HuH-7 (cell line): ENCODE measurements at regions not wholly inside any gene's neighbourhood (a gene's known extent, or its start where the extent isn't known, plus 50 kb on each side); places are given as distances from the start of the nearest gene placed in this dataset.
"Not testable (repeated sequence)": the region's sequence is repeated elsewhere in the genome, so short reads cannot be mapped to it uniquely, and the experiment has no call there.

Source experiments
- DNase-seq: peaks from one replicate; pipeline ENCODE4 v3.0.0; 2011; ENCODE audit warnings: low spot score

GRCh38 chr2:122070241-122070731 lies 314.8 kb downstream of the TSN start:
- no peak for DNase-seq

GRCh38 chr2:122072666-122073065 lies 317.2 kb downstream of the TSN start:
- DNase-seq, result no peak

GRCh38 chr2:122074201-122074600 lies 318.8 kb downstream of the TSN start:
- no peak for DNase-seq

DNA sequence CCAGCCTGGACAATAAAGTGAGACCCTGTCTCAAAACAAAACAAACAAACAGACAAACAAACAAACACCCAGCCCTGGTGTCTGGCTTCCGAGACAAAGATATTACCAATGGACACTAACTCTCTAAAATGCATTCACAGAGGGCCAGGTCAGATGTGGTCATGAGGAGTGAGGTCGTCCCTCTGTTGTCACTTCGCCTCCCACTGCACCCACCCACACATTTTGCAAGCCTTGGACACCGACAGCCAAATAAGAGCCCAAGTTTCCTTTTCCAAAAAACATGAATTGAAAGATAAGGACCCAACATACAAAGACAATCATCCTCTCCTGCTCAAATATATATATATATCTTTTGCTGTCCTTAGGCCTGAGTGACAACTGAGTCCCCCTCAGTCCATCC lies 319.9 kb downstream of the TSN start:
- DNase-seq, result no peak

GRCh38 chr2:122077114-122077513 lies 321.7 kb downstream of the TSN start:
- DNase-seq, result no peak

- DNase-seq, result no peak
These were observed 322.3 kb downstream of the TSN start for GRCh38 chr2:122077771-122078170.

DNA sequence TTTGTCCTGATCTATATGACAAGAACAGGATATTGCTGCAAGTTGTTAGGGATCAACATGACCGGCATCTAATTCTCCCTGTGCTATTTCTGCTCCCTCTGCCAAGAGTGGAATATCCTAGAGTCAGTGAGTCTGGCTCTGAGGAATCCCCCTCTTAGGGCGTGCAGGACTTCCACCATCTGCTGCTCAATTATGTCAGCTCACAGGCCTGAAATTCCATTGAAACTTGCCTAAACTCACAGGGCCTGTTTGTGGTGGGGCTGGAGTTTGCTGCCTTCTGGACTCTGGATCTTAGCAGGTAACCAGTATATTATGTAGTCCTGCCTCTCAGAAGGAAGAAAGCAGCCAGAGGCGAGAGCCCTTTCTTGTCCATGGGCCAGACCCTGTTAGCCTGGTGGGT lies 323.0 kb downstream of the TSN start:
- no peak for DNase-seq

DNA sequence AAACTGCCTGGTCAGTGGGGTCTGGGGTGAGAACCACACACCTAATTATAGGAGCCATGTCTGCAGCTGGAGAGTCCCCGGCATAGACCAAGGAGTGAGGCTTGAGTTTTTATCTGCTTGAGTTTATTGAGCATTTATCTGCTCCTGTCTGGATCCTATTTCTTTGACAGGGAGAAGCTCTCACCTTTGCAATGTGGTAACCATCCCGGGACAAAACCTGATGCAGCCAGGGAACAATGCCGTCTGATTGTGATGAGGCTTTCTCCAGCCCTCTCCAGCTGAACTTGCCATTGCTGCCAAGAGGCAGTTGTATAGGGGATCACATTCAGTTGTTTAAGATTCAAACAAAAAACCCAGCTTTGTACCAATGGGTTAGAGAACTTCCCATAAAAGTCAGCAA lies 324.4 kb downstream of the TSN start:
- DNase-seq, result no peak

DNA sequence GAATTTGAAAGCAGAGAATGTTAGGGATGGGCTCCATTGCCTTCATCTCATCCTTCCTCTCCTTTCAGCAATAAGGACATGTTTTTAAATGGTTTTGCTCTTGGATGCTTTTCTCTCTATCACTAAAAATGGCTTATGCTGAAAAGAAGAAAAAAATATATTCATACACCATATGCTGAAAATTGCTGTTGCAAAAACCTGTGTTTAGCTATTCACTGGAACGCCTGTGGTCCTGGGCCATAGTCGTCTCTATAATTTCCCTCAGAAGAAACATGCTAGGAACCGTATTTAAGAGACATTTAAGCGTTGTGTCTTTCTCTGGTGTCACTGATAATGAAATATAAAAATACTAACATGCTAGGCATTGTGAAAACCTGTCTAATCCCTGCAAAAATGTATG lies 324.9 kb downstream of the TSN start:
- DNase-seq, result no peak

GRCh38 chr2:122080871-122081270 lies 325.4 kb downstream of the TSN start:
- no peak for DNase-seq

DNA sequence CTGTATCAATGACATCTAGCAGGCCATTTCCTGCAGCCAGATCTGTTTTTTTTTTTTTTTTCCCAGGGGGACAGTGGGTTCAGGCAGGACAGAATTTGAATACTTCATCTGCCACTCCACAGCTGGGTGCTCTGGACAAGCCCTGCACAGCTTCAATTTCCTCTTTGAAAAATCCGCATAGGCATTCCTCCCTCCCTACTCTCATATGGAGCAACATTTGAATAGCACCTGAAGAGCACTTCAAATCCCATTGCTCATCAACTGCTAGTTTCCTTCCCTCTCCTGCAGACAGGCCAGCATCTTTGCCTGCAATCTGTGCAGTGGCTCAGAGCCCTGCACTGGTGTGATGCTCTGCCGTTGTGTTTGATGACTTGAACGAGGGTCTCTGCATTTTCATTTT lies 326.3 kb downstream of the TSN start:
- DNase-seq, result no peak

DNA sequence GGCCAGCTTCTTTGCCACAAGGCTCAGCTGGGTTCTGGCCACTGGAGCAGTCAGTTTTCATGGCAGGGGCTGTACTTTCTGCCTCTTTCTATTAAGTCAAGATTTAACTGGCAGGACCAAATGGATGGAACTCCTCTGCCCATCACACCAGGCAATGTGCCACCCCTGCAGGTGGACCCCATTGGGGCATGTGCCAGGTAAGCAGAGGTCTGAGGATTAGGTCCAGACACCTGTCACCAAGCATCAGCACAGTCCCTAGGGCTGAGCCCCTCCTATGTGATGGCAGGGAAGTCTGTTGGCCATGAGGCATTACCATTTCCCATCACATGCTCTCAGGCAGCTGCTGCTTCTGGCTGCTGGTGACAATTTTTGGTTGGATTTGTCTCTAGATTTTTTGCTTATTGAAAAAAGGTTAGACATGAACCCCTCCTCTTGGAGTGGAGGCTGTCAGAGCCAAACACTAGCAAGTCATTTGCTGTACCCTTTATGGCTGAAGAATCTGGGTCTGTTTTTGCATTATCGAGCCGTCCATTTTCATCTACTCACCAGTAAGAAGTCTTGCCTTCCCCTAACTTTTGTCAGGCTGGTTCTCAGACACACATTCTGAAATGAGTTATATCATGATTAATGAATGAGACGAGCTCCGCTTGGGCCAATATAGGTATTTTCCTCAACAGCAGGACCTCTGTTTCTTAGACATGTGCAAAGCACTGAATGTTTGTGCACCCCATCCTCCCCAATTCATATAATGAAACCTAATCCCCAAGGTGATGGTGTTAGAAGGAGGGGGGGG lies 328.0 kb downstream of the TSN start:
- DNase-seq, result no peak

GRCh38 chr2:122085672-122086071 lies 330.2 kb downstream of the TSN start:
- not testable (repeated sequence) for DNase-seq

DNA sequence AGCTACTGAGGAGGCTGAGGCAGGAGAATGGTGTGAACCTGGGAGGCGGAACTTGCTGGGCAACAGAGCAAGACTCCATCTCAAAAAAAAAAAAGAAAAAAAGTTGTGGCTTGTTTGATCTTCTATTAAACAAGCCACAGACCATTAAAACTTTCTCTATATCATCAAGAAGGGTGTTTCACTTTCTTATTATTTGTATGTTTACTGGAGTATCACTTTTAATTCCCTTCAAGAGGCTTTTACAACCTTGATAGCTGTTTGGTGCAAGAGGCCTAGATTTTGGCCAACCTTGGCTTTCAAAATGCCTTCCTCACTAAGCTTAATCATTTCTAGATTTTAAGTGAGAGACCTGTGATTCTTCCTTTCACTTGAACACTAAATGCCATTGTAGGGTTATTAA lies 339.1 kb downstream of the TSN start:
- DNase-seq, result no peak

DNA sequence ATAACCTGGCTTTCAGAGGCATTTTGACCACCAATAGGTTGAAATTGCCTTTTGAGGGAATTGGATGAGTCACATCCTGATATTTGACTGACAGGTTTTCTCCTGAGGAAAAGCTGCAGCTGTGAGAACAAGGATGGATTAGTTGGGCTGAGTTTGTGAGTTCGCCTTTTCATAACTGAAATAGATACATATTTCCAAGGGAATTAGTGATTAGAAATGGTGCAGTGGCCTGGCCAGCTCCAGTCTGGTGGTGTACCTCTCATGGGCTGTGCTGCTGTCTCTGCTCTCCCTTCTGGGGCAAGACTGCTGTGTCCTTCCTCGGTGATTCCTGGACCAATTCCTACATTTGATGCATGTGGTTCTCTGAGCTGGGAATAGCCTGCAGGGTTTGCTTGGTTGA lies 341.3 kb downstream of the TSN start:
- DNase-seq, result no peak

GRCh38 chr2:122098306-122098705 lies 342.9 kb downstream of the TSN start:
- DNase-seq, result no peak

GRCh38 chr2:122100346-122100745 lies 344.9 kb downstream of the TSN start:
- DNase-seq, result no peak

DNA sequence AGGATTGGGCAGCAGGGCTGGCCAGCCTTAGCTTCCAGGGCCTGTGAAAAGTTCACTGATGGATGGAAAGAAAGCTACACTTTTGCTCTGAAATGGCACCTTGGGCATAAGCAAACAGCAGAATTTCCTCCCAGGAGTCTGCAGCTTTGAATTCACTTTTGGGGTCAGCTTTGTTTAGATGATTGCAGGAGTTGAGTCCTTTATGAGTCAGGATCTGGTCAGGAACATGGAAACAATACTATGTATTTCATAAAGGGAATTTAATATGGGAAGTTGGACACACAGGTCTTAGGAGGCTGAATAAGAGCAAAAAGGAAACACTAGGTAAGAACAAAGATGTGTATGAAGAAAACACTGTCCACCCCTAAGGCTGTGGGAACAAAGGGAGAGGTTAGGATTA lies 345.3 kb downstream of the TSN start:
- no peak for DNase-seq

GRCh38 chr2:122101319-122101718 lies 345.9 kb downstream of the TSN start:
- DNase-seq, result no peak

- no peak for DNase-seq
These were observed 349.9 kb downstream of the TSN start for GRCh38 chr2:122105171-122105876.

DNA sequence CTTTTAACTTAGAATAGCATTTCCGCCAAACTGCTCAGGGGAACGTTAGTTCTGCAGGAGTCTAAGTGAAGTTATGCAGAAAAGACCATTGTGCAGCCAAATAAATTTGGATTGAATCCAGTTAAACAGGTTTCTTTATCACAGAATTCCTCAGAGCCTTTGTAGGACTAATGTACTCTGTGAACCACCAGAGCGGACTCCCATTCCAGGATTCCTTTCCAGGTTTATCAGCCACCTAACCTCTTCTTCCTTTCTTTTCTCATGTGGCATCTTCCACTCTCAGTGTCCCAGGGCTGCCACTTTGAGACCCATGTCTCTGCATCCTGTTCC lies 350.4 kb downstream of the TSN start:
- no peak for DNase-seq

DNA sequence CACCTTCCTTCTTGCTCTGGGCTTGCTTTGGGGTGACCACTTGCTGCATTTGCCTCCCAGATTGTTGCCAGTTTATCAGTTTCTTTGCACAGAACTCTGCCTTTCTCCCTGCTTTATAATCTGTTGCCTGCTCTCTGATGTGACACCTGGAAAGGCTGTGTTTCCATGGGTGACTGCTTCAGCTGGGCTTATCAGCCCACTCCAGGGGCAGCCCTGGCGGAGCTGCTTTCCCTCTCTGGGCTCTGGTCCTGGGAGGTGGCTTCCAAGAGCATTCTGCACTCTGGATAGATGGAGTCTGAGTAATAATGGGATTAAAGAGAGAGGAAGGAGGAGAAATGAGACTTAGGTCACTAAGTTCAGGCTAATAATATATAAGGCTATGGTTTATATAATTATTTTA lies 352.7 kb downstream of the TSN start:
- no peak for DNase-seq

- no peak for DNase-seq
These were observed 357.0 kb downstream of the TSN start for GRCh38 chr2:122112216-122113005.
